Occipital lobe (tissue), 1 donor: ENCODE measurements at regions not wholly inside any gene's neighbourhood (a gene's known extent, or its start where the extent isn't known, plus 50 kb on each side); places are given as distances from the start of the nearest gene placed in this dataset.

ENCODE experiments used
- DNase-seq: peaks from one replicate; lab custom pipeline; 2025; lab: John Stamatoyannopoulos, UW

DNA sequence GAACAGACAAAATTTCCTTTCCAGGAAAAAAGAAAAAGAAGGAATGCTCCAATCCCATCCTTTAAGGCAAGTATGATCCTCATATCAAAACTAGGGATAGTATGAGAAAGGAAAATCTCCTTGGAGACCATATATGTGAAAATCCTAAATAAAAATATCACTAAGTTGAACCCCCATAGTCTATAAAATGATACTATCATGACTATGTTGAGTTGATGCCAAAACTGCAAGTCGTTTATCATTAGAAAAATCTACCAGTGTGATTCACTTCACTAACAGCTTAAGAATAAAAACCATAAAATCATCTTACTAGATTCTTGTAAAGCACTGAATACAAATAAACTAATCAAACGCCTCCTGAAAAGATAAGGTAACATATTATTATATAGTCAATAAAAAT lies 76.6 kb upstream of the STXBP5 start:
- no peak for DNase-seq

DNA sequence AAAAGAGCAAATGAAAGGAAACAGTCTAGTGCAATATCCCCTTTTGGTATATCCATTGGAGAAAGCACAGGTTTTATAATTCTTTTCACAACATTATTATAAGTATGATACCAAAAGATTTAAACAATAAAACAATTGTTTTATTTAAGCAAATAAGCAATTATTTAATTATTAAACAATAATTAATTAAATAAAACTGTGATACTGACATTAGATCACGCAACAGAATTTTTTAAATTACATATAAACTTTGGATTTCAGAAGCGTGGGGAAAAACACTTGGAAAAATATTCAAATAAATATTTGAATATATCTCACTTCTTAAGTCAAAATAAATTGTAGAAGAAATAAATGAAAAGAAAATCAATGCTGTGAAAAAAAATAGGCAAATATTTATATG lies 76.2 kb upstream of the STXBP5 start:
- DNase-seq = no peak

DNA sequence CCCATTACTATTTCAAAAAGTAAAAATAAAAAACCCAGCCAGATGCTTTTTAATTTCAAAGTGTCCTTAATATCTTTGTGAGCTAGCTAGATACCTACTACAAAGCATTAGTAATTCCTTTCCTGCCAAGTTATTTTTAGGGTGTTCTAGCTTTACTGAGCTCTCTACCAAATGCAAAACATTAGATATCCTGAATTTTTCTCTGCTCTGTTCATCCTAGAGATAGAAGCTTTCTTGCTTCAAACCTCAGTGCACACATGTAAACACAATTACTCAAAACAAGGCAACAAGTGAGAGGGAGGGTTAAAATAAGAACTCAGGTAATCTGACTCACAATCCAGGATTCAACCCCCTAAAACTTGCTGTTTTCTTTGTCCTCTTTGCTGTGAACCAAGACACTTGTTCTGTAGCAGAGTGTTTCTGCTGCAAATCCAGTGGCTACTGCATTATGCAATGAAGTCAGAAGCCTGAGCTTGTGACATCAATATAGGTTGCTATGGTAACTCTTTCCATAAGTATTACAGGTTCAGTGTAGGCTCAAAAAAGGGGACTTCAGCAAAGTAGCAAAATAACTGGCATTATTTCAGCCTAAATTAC lies 72.6 kb upstream of the STXBP5 start:
- DNase-seq = no peak

DNA sequence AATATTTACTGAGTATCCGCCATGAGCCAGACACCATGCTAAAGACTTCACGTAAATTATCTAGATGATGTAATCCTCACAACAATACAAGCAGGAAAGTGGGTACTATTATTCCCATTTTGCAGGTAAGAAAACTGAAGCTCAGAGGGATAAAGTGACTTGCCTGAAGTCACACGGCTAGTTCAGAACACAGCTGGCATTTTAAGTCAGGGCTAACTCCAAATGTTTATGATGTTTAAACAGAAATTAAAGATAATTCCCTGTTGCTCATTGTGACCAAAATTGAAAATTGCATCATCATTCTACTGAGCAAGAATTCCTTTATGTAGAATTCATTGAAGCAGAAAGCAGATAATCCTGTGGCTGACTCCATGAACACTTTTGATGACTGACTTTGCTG lies 71.3 kb upstream of the STXBP5 start:
- DNase-seq = no peak

DNA sequence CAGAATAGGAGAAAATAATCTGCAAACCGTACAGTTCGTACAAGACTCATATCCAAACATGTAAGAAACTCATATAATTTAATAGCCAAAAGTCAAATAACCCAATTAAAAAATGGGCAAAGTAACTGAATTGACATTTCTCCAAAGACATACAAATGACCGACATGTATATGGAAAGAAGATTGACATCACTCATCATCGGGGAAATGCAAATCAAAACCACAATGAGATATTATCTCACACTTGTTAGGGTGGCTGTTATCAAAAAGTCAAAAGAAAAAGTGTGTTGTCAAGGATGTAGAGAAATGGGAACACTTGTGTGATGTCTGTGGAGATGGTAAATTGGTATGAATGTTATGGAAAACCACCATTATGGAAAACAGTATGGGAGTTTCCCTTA lies 70.5 kb upstream of the STXBP5 start:
- no peak for DNase-seq

DNA sequence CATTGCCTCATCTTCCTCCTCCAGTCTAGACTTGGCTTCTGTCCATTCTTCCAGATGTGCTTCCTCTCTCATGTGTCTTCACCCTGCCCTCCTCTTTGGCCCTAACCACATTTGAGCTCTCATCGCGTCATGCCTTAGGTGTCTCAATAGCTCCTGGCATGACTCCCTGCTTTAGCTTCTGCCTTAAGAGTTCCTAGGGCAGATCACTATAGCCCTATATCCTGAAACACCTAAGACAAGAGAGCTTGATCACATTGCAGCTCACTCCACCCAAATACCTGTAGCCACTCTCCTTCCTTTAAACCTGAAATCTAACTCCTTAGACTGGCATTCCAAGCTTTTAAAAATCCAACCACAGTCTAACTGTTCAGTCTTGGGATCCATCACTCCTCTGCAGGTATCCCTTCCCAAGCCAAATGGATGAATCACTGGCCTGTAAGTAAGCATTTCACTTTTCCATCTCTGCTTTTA lies 69.0 kb upstream of the STXBP5 start:
- DNase-seq = no peak

DNA sequence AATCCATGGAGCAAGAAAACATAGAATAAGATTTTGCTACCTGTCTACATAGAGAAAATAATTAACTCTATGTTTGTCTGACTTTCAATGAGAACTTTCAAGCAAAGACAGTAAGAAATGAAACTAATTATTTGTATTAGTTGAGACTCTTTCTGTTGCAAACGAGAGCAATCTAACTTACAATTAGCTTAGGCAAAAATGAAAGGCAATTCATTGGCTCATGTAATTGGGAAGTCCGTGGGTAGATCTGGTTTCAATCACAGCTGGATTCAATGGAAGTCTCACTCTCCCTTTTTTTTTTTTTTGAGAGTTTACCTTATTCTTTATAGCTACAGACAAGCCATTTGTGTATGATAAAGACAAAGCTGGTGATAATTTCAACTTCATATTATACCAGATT lies 68.2 kb upstream of the STXBP5 start:
- DNase-seq = no peak

DNA sequence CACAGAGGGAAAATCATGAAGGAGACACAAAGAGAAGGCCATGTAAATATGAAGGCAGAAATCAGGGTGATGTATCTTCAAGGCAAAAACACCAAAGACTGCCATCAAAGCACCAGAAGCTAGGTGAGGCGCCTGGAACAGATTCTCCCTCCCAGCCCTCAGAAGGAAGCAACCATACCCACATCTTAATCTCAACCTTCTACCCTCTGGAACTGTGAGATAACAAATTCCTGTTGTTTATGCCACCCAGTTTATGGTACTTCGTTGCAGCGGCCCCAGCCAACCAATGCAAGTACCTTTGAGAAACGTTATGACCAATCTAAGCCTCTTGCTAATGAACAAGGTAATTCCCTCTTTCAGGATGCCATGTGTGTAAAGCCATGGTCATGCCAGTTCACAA lies 66.2 kb upstream of the STXBP5 start:
- DNase-seq = no peak

DNA sequence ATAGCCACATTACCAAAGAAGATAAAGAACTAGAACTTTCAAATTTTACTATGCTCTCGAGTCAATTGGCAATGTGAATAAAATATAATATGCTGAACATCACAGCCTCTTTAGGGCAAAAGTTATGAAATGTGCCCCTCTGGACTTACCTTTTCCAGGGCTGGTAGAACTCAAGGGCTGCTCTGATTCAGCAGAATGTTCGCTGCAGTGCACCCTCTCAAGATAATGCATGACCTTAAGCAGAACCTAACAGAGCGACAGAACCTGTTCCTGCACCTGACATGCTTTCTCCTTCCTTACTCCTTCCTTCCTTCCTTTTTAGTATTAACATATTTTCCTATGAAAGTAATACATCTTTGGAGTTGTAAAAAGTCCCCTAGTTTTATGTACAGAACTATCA lies 65.4 kb upstream of the STXBP5 start:
- DNase-seq = no peak

DNA sequence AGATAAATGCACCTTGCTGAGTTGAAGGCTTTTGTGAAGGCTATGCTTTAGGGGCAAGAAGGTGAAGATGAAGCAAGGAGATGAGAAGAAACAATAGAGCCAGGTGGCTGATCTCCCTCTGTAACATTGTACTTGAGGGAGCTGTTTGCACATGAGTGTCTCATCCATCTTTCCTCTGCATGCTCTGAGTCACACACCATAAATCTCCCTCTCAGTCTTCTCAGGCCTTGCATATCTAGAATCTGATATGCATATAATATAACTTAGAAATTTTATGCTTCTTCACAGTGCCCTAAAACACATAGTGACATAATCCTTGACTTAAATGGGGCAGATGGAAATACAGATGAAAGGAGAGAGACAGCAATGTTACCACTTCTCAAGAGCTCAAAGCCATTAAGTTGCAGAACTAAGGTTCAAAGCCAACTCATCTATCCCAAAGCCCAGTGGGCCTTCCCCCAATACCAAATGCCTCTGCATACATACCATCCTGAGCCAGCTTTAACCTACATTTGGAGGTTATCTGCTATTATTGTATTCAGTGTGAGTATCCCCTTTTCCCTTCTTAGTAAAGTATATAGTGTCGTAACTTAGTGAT lies 62.4 kb upstream of the STXBP5 start:
- DNase-seq = no peak

DNA sequence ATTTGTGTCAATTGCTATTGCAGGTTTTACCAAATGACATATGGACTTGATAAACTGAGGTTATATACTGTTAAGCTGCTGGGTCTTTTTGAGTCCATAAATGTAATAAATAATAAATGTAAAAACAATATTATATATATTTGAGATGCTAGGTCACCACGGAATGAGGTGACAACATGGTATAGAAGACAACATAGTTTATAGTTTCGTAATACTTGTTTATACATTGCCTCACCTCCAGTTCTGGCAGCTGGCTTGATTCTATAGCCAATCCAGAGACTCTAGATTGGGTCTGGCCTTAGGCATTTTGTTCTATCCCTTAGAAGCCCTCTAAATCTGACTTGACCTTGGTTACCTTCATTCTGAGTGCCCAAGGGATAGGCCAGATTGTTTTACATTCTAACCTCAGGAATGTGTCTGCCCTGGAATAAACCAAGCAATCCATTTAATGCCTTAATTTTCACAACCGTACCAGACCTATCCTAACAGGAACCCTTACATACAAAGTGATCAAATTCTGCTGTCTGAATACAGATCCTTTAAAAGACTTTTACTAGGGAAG lies 61.5 kb upstream of the STXBP5 start:
- DNase-seq = no peak

DNA sequence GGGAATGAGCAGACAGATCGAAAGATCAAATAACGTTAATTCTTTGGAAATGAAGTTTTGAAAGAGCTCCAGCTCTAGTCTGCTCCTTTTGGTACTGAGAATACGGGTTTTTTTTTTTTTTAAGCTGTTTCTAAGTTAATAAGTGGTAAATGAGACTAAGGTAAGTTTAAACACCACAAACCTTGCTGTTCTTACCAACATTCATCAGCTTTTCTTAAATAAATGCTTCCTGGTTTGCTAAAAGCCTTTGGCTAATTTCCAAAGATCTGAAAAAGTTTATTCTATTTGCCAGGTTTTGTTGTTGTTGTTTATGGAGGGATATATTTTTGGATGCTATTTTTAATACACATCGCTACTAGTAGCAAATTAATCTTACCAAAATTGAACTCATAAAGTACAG lies 55.1 kb upstream of the STXBP5 start:
- DNase-seq = no peak

DNA sequence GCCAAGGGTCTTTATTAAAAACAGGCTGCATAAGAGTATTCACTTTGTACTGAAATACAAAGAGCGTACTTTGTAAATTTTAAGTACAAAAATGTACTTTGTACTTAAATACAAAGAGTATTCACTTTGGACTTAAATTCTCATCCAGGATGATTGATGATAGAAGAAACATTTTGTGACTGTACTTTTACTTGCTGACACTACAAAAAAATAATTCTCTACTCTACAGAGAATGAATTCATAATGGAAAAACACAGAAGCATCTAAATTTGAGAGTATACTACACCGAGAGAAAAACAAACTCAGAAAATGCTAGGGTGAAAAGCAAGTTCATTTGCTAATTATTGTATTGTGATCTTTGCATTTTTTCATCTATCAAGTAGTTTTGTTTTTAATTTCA lies 54.4 kb upstream of the STXBP5 start:
- no peak for DNase-seq

DNA sequence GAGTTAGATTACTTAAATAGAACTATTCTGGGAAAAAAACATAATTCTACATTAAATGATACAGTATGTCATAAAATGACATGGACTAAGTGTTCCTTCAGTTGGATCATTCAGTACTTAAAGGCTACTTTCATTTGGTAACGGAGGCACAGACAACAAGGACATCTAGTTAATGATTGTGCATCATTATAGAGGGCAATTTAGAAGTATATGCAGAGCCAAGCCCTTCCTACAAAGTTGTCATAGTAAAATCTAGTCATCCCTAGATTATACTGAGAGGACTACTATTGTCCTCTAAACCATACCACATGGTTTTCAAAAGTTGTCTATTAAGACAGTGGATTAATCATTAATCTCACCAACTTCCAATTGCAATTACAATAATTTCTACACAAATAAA lies 53.9 kb upstream of the STXBP5 start:
- DNase-seq = no peak
